HG03097 (cell line): ENCODE measurements at regions not wholly inside any gene's neighbourhood (a gene's known extent, or its start where the extent isn't known, plus 50 kb on each side); places are given as distances from the start of the nearest gene placed in this dataset.
"Not testable (repeated sequence)": the region's sequence is repeated elsewhere in the genome, so short reads cannot be mapped to it uniquely, and the experiment has no call there.

Experiments used
- ATAC-seq: cut with Tn5 transposase; IDR thresholded peaks from one replicate; pipeline ENCODE4 v1.9.1; 2021; ENCODE audit not compliant: unreplicated experiment, low FRiP score

- ATAC-seq = no peak
Measured at GRCh38 chr4:93888308-93888707, 59.8 kb downstream of the ATOH1 start.

DNA sequence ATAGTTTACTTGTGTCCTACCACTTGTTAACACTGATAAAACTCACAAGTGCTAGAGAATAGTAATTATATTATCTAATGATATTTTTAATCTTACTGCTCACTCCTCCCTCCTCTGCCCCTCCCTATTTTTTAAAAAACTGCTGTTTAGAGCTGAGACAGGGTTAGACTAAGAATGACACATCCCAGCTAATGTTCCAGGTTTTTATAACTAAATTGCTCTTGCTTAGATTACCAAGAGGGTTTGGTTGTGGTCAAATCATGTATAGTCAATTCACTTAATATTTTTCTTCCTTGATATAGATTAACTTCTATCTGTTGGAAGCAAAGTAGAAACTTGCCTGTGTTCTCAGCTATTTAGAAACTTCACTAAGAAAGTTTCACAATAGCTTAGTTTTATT, 60.2 kb downstream of the ATOH1 start:
- ATAC-seq = no peak

GRCh38 chr4:93891244-93891643, 62.7 kb downstream of the ATOH1 start:
- ATAC-seq = no peak

DNA sequence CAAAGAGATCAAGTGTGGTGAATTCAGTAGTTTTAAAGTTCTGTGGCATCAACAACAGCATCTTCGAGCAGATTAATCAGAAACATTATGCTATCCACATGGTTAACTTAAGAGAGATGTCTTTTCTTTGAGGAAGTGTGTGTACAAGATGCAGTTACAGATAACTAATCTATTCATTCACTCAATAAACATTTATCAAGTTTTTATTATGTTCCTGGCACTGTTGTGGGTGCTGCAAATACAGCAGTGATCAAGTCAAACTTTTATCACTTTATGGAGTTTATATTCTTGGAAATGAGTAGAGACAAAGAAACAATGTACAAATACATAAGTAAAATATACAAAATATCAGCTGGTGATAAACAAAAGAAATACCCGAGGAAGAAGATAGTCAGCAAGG, 66.4 kb downstream of the ATOH1 start:
- ATAC-seq = no peak

GRCh38 chr4:93896516-93896915, 68.0 kb downstream of the ATOH1 start:
- ATAC-seq = no peak

- no peak for ATAC-seq
Measured at GRCh38 chr4:93897559-93897958, 69.0 kb downstream of the ATOH1 start.

DNA sequence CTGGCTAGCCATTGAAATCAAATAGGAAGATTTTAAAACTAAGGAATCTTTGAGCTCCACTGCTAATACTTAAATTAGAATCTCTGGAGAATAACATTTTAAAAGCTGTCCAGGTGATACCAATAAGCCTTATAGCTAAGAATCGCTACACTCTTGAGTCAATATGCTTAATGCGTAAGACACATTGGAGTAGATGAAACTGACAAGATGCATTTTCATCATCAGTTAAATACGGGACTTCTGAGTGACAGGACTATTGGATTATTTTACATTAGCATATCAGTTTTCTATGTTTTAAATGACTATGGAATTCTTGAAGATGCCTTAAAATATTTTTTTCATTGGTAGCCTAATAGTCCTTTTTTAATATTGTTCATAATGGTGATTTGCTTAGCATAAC, 80.2 kb downstream of the ATOH1 start:
- no peak for ATAC-seq

DNA sequence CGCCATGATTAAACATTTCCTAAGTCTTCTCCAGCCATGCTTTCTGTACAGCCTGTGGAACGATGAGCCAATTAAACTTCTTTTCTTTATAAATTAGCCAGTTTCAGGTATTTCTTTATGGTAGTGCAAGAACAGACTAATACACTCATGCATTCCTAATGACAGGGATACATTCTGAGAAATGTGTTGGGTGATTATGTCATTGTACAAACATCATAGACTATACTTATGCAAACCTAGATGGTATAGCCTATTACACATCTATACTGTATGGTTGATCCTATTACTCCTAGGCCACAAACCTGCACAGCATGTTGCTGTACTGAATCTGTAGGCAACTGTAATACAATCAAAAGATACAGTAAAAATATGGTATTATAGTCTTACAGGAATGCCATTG, 83.1 kb downstream of the ATOH1 start:
- ATAC-seq = no peak

GRCh38 chr4:93912146-93912545, 83.6 kb downstream of the ATOH1 start:
- no peak for ATAC-seq

GRCh38 chr4:93918856-93919255, 90.3 kb downstream of the ATOH1 start:
- ATAC-seq = no peak

DNA sequence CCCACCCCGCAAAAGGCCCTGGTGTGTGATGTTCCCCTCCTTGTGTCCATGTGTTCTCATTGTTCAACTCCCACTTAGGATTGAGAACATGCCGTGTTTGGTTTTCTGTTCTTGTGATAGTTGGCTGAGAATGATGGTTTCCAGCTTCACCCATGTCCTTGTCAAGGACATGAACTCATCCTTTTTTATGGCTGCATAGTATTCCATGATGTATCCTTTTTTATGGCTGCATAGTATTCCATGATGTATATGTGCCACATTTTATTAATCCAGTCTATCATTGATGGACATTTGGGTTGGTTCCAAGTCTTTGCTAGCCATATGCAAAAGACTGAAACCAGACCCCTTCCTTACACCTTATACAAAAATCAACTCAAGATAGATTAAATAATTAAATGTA, 95.0 kb downstream of the ATOH1 start:
- not testable (repeated sequence) for ATAC-seq

DNA sequence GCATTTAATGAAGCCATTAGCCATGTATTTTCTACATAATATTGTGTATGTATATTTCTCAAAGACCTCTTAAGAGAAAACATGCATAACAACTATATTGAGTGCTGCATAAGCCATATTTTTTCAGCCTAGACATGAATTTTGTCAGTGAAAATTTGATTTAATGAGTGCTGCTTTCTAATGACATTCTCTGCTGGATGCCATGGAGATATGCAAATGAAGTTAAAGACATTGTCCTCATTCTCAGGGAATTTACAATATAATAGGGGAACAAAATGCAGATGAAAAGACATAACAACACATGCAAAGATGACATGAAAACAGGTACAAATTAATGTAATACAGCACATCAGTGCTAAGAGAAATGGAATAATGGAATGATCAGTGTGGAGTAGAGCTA, 118.7 kb downstream of the ATOH1 start:
- no peak for ATAC-seq

DNA sequence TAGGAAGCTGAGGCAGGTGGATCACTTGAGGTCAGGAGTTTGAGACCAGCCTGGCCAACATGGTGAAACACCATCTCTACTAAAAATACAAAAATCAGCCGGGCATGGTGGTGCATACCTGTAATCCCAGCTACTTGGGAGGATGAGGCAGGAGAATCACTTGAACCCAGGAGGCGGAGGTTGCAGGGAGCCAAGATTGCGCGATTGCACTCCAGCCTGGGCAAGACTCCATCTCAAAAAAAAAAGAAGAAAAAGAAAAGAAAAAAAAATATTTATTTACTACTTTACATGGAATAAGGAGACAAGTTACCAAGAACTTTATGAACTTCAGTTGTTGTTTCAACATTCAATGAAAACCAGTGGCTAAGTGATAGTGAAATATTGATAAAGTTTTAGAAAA, 121.7 kb downstream of the ATOH1 start:
- ATAC-seq = not testable (repeated sequence)

GRCh38 chr4:93957186-93957585, 128.6 kb downstream of the ATOH1 start:
- ATAC-seq = no peak

DNA sequence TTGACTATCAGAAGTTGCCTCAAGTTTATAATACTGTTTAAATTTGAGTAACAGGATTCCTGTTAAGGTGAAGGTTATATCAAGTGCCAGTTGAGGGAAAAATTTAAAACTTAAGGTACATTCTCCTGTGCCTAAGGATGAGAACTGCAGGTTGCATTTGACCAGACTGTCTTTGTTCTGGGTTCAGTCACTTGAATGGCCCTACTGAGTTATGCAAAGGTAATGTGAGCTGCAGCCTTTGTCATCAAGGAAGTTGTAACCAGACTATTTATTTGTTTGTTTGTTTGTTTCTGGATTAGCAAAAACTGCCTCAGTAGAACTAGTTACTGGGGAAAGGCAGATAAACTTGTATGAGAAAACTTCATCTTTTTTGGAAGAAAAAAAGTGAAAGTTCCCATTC, 131.9 kb downstream of the ATOH1 start:
- no peak for ATAC-seq

- no peak for ATAC-seq
Measured at GRCh38 chr4:93960916-93961315, 132.4 kb downstream of the ATOH1 start.

- no peak for ATAC-seq
Measured at GRCh38 chr4:93981594-93981993, 153.0 kb downstream of the ATOH1 start.

DNA sequence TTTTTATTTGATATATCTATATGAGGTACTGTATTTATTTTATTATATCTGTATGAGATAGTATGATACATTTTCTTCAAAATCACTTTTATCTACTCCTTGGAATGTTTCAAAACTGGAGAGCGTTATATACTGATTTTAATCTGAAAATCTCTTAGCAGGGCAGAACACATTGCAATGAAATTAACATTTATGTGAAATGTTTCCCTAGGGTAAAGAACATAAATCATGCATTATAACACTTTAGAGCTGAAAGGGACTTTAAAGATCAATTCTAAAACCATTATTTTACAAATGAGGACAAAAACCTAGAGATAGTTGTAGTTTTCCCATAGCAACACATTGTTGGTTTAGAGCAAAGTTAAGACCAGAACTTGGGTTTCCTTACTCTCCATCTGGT, 153.7 kb downstream of the ATOH1 start:
- ATAC-seq = no peak

GRCh38 chr4:93983140-93983539, 154.6 kb downstream of the ATOH1 start:
- peak; percentile 66 for ATAC-seq

DNA sequence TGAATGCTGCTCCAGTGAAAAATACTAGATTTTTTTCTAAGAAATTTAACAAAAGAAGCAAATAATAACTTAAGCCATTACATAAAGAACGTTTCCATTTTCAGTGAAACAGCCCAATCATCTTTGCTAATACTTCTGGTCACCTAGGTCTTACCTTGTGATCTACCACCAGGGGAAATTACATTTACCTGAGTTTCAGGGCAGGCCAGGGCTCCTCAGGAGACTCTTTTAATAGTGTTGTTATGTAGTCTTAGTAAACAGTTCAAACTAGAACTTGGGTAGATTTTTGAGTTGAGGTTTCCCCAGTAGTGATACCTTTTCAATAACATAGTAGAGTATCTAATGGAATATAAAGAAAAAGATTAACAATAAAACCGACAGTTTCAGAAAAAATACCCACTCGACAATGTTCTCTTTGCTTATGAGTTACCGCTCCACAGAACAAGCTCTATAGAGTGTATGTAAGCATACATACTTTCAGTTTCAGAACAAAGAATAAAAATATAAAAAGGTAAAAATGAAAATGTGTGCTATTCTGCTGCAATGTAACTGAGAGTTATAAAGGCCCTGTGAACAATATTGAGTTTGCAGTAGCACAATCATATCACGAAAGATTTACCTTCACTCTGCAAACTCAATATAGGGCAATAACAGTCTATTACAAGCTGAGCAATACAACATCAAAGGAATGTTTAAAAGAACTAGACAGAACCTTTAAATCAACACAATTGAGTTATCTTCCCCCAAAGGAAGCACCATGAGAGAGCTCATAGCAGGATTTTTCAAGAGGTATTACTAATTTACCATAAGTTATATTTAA, 165.8 kb downstream of the ATOH1 start:
- ATAC-seq = no peak

DNA sequence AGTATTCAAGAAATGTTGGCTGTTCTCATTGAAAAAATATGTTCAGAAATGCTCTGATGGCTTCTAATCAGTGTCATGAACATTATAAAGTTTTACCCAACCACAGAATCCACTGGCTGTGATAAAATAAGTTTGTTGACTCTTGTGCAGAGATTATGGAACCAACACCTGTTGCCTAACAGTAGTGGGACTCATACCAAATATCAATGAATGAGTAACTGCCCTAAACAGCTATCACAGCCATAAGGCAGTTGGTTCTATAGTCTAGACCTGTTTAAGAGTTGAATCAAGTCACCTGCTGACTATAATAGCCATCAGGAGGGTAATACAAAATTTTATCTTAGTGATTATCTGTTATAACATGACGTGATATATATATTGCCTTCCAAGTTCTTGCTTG, 168.3 kb downstream of the ATOH1 start:
- ATAC-seq = no peak

DNA sequence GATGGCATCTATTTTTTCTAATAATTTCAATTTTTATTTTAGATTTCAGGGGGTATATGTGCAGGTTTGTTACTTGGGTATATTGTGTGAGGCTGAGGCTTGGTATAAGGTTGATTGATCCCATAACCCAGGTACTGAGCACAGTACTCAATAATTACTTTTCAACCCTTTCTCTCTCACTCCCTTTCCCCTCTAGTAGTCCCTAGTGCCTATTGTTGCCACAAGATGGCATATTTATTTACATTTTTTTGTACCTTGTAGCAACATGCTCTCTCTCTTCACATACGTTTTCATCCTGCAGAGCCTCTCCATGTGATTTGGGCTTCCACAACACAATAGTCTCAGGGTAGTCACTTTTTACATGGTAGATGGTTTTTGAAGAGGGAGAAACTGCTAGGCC, 172.0 kb downstream of the ATOH1 start:
- no peak for ATAC-seq

GRCh38 chr4:94006932-94007331, 178.4 kb downstream of the ATOH1 start:
- ATAC-seq = no peak
